Stimulated activated CD8-positive, alpha-beta memory T cell treated with anti-CD3 and anti-CD28 coated beads, Interleukin-2, amount 100 ng/mL, for 48 hours (primary cell): ENCODE measurements at regions not wholly inside any gene's neighbourhood (a gene's known extent, or its start where the extent isn't known, plus 50 kb on each side); places are given as distances from the start of the nearest gene placed in this dataset.

ENCODE experiments used
- DNase-seq, 2 donors: peaks; one replicate each; pipeline ENCODE4 v3.0.0-alpha.2; 2020; ENCODE audit warnings: low read depth in 2 of 2

- DNase-seq, result no peak
Measured at GRCh38 chr1:59022799-59023198, 239.0 kb upstream of the JUN start.

- DNase-seq, result no peak
Measured at GRCh38 chr1:59025201-59025600, 241.4 kb upstream of the JUN start.

GRCh38 chr1:59025898-59026426 lies 242.1 kb upstream of the JUN start:
- DNase-seq, result no peak

GRCh38 chr1:59026472-59026948 lies 242.7 kb upstream of the JUN start:
- DNase-seq, result no peak

- no peak for DNase-seq
Measured at GRCh38 chr1:59027177-59027576, 243.3 kb upstream of the JUN start.

- no peak for DNase-seq
Measured at GRCh38 chr1:59028048-59028447, 244.2 kb upstream of the JUN start.

GRCh38 chr1:59029411-59030167 lies 245.7 kb upstream of the JUN start:
- DNase-seq, result no peak

GRCh38 chr1:59032228-59032627 lies 248.4 kb upstream of the JUN start:
- no peak for DNase-seq

GRCh38 chr1:59033761-59034160 lies 249.9 kb upstream of the JUN start:
- no peak for DNase-seq

- no peak for DNase-seq
Measured at GRCh38 chr1:59034925-59035324, 251.1 kb upstream of the JUN start.

GRCh38 chr1:59039551-59039950 lies 255.7 kb upstream of the JUN start:
- DNase-seq, result no peak

- no peak for DNase-seq
Measured at GRCh38 chr1:59040486-59040885, 256.4 kb upstream of the FGGY start.

- DNase-seq, result no peak
Measured at GRCh38 chr1:59041646-59042277, 255.1 kb upstream of the FGGY start.

GRCh38 chr1:59043796-59044195 lies 253.1 kb upstream of the FGGY start:
- no peak for DNase-seq

GRCh38 chr1:59044535-59045121 lies 252.3 kb upstream of the FGGY start:
- DNase-seq, result no peak

- DNase-seq, result no peak
Measured at GRCh38 chr1:59045137-59045536, 251.8 kb upstream of the FGGY start.

GRCh38 chr1:59045636-59046035 lies 251.3 kb upstream of the FGGY start:
- no peak for DNase-seq

- no peak for DNase-seq
Measured at GRCh38 chr1:59046134-59046533, 250.8 kb upstream of the FGGY start.

GRCh38 chr1:59046730-59047157 lies 250.2 kb upstream of the FGGY start:
- peak in 1 of 2 donors; percentile 5 for DNase-seq

GRCh38 chr1:59051007-59051406 lies 245.9 kb upstream of the FGGY start:
- no peak for DNase-seq

- DNase-seq, result no peak
Measured at GRCh38 chr1:59052166-59052590, 244.7 kb upstream of the FGGY start.

GRCh38 chr1:59054172-59054571 lies 242.7 kb upstream of the FGGY start:
- no peak for DNase-seq
